ENCODE measurements at regions not wholly inside any gene's neighbourhood (a gene's known extent, or its start where the extent isn't known, plus 50 kb on each side); places are given as distances from the start of the nearest gene placed in this dataset.

DNA sequence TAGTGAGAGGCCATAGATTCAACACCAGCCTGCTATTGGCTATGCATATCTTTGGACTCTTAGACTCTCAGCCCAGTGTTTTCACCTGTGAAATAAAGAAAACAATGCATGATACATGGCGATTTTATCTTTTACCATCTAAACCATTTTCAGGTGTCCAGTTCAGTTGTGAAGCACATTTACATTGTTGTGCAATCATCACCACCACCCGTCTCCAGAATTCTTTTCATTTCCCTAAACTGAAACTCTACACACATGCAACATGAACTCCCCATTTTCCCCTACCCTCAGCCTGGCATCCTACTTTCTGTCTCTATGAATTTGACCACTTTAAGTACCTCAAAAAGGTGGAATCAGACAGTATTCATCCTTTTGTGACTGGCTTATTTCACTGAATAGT is 420.6 kb downstream of the MED10 start:
- TF ChIP-seq, protein P1, sequence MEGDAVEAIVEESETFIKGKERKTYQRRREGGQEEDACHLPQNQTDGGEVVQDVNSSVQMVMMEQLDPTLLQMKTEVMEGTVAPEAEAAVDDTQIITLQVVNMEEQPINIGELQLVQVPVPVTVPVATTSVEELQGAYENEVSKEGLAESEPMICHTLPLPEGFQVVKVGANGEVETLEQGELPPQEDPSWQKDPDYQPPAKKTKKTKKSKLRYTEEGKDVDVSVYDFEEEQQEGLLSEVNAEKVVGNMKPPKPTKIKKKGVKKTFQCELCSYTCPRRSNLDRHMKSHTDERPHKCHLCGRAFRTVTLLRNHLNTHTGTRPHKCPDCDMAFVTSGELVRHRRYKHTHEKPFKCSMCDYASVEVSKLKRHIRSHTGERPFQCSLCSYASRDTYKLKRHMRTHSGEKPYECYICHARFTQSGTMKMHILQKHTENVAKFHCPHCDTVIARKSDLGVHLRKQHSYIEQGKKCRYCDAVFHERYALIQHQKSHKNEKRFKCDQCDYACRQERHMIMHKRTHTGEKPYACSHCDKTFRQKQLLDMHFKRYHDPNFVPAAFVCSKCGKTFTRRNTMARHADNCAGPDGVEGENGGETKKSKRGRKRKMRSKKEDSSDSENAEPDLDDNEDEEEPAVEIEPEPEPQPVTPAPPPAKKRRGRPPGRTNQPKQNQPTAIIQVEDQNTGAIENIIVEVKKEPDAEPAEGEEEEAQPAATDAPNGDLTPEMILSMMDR (IDR thresholded peaks at IDR 0.05), result no peak
- TF ChIP-seq POLR2A (IDR thresholded peaks at IDR 0.05), result no peak

Measured in gastroesophageal sphincter (tissue), 3 donors.